ENCODE measurements at regions not wholly inside any gene's neighbourhood (a gene's known extent, or its start where the extent isn't known, plus 50 kb on each side); places are given as distances from the start of the nearest gene placed in this dataset.
"Not testable (repeated sequence)": the region's sequence is repeated elsewhere in the genome, so short reads cannot be mapped to it uniquely, and the experiment has no call there.

- DNase-seq (ENCODE audit: low read depth in 2 of 2), result no peak
These were observed 1676.0 kb downstream of the SLITRK1 start for GRCh38 chr13:82206241-82206640.

- DNase-seq (ENCODE audit: low read depth in 2 of 2), result no peak
These were observed 1679.9 kb downstream of the SLITRK1 start for GRCh38 chr13:82202398-82202797.

GRCh38 chr13:82196087-82196486 lies 1686.2 kb downstream of the SLITRK1 start:
- no peak for DNase-seq (ENCODE audit: low read depth in 2 of 2)

GRCh38 chr13:82187227-82187626 lies 1695.0 kb downstream of the SLITRK1 start:
- no peak for DNase-seq (ENCODE audit: low read depth in 2 of 2)

GRCh38 chr13:82176751-82177150 lies 1705.5 kb downstream of the SLITRK1 start:
- no peak for DNase-seq (ENCODE audit: low read depth in 2 of 2)

GRCh38 chr13:82165396-82166174 lies 1716.7 kb downstream of the SLITRK1 start:
- DNase-seq (ENCODE audit: low read depth in 2 of 2), result no peak

GRCh38 chr13:82164780-82165395 lies 1717.4 kb downstream of the SLITRK1 start:
- not testable (repeated sequence) for DNase-seq (ENCODE audit: low read depth in 2 of 2)

GRCh38 chr13:82147526-82147925 lies 1734.7 kb downstream of the SLITRK1 start:
- no peak for DNase-seq (ENCODE audit: low read depth in 2 of 2)

- DNase-seq (ENCODE audit: low read depth in 2 of 2), result no peak
These were observed 1745.4 kb downstream of the SLITRK1 start for GRCh38 chr13:82136880-82137279.

GRCh38 chr13:82129281-82129680 lies 1753.0 kb downstream of the SLITRK1 start:
- DNase-seq (ENCODE audit: low read depth in 2 of 2), result no peak

GRCh38 chr13:82118589-82118988 lies 1763.7 kb downstream of the SLITRK1 start:
- no peak for DNase-seq (ENCODE audit: low read depth in 2 of 2)

GRCh38 chr13:82116422-82116989 lies 1765.8 kb downstream of the SLITRK1 start:
- no peak for DNase-seq (ENCODE audit: low read depth in 2 of 2)

- no peak for DNase-seq (ENCODE audit: low read depth in 2 of 2)
These were observed 1766.9 kb downstream of the SLITRK1 start for GRCh38 chr13:82115391-82115790.

- DNase-seq (ENCODE audit: low read depth in 2 of 2), result no peak
These were observed 1755.3 kb upstream of the SPRY2 start for GRCh38 chr13:82096256-82096655.

GRCh38 chr13:82092312-82092711 lies 1751.4 kb upstream of the SPRY2 start:
- DNase-seq (ENCODE audit: low read depth in 2 of 2), result no peak

GRCh38 chr13:82088781-82089180 lies 1747.9 kb upstream of the SPRY2 start:
- no peak for DNase-seq (ENCODE audit: low read depth in 2 of 2)

- DNase-seq (ENCODE audit: low read depth in 2 of 2), result no peak
These were observed 1735.6 kb upstream of the SPRY2 start for GRCh38 chr13:82076496-82076895.

- DNase-seq (ENCODE audit: low read depth in 2 of 2), result no peak
These were observed 1729.5 kb upstream of the SPRY2 start for GRCh38 chr13:82070416-82070815.

GRCh38 chr13:82062772-82063171 lies 1721.8 kb upstream of the SPRY2 start:
- DNase-seq (ENCODE audit: low read depth in 2 of 2), result no peak

- no peak for DNase-seq (ENCODE audit: low read depth in 2 of 2)
These were observed 1717.4 kb upstream of the SPRY2 start for GRCh38 chr13:82058364-82058763.

- not testable (repeated sequence) for DNase-seq (ENCODE audit: low read depth in 2 of 2)
These were observed 1704.4 kb upstream of the SPRY2 start for GRCh38 chr13:82045316-82045715.

- DNase-seq (ENCODE audit: low read depth in 2 of 2), result no peak
These were observed 1695.7 kb upstream of the SPRY2 start for GRCh38 chr13:82036602-82037001.

GRCh38 chr13:82011355-82011754 lies 1670.4 kb upstream of the SPRY2 start:
- no peak for DNase-seq (ENCODE audit: low read depth in 2 of 2)
